ENCODE measurements at regions not wholly inside any gene's neighbourhood (a gene's known extent, or its start where the extent isn't known, plus 50 kb on each side); places are given as distances from the start of the nearest gene placed in this dataset.

GRCh38 chr20:6956574-6956973 lies 189.1 kb downstream of the BMP2 start:
- no peak for DNase-seq

GRCh38 chr20:6959900-6960312 lies 192.4 kb downstream of the BMP2 start:
- no peak for DNase-seq

GRCh38 chr20:6966721-6967120 lies 199.2 kb downstream of the BMP2 start:
- DNase-seq = no peak

- DNase-seq = no peak
Measured at GRCh38 chr20:6974838-6975237, 207.4 kb downstream of the BMP2 start.

- no peak for DNase-seq
Measured at GRCh38 chr20:6975311-6975710, 207.8 kb downstream of the BMP2 start.

GRCh38 chr20:6976106-6976900 lies 208.8 kb downstream of the BMP2 start:
- no peak for DNase-seq

- no peak for DNase-seq
Measured at GRCh38 chr20:6979621-6980020, 212.1 kb downstream of the BMP2 start.

- DNase-seq = no peak
Measured at GRCh38 chr20:6993011-6993410, 225.5 kb downstream of the BMP2 start.

GRCh38 chr20:6993511-6993910 lies 226.0 kb downstream of the BMP2 start:
- DNase-seq = no peak

- DNase-seq = no peak
Measured at GRCh38 chr20:6994452-6994851, 227.0 kb downstream of the BMP2 start.

- DNase-seq = no peak
Measured at GRCh38 chr20:6998909-6999308, 231.4 kb downstream of the BMP2 start.

- no peak for DNase-seq
Measured at GRCh38 chr20:6999381-6999780, 231.9 kb downstream of the BMP2 start.

GRCh38 chr20:7003598-7003997 lies 236.1 kb downstream of the BMP2 start:
- no peak for DNase-seq

- DNase-seq = no peak
Measured at GRCh38 chr20:7004801-7005200, 237.3 kb downstream of the BMP2 start.

- DNase-seq = no peak
Measured at GRCh38 chr20:7010527-7010926, 243.0 kb downstream of the BMP2 start.

GRCh38 chr20:7015257-7015656 lies 247.8 kb downstream of the BMP2 start:
- DNase-seq = no peak

- DNase-seq = no peak
Measured at GRCh38 chr20:7022597-7022996, 255.1 kb downstream of the BMP2 start.

GRCh38 chr20:7025635-7026034 lies 258.1 kb downstream of the BMP2 start:
- no peak for DNase-seq

- no peak for DNase-seq
Measured at GRCh38 chr20:7029019-7029418, 261.5 kb downstream of the BMP2 start.

GRCh38 chr20:7031222-7031621 lies 263.7 kb downstream of the BMP2 start:
- no peak for DNase-seq

GRCh38 chr20:7038029-7038428 lies 270.5 kb downstream of the BMP2 start:
- no peak for DNase-seq

- no peak for DNase-seq
Measured at GRCh38 chr20:7057611-7058010, 290.1 kb downstream of the BMP2 start.

GRCh38 chr20:7078804-7079203 lies 311.3 kb downstream of the BMP2 start:
- no peak for DNase-seq

- DNase-seq = no peak
Measured at GRCh38 chr20:7080472-7080871, 313.0 kb downstream of the BMP2 start.

- DNase-seq = no peak
Measured at GRCh38 chr20:7085467-7085866, 318.0 kb downstream of the BMP2 start.

Measured in stimulated activated naive CD4-positive, alpha-beta T cell (primary cell).